Keratinocyte (primary cell): ENCODE measurements at regions not wholly inside any gene's neighbourhood (a gene's known extent, or its start where the extent isn't known, plus 50 kb on each side); places are given as distances from the start of the nearest gene placed in this dataset.

Experiments
- CTCF ChIP-seq, 3 experiments: IDR thresholded peaks in 1 of 3; conservative IDR thresholded peaks in 1 of 3; optimal IDR thresholded peaks in 1 of 3; 2 replicates in 2 of 3; 3 replicates in 1 of 3; pipeline versions ENCODE3 to v1.5.1; 2011; ENCODE audit warnings: low read length in 3 of 3, mild to moderate bottlenecking in 3 of 3, moderate library complexity in 2 of 3, control low read depth in 1 of 3, inconsistent platforms in 1 of 3; ENCODE audit not compliant: insufficient read depth in 2 of 3; ENCODE audit errors: extremely low read depth in 1 of 3
- EZH2 ChIP-seq: IDR thresholded peaks from one replicate; pipeline ENCODE4 v1.6.1; 2012; ENCODE audit warnings: inconsistent platforms, mild to moderate bottlenecking, low read length, moderate library complexity

GRCh38 chr5:29654954-29655353, 1538.5 kb upstream of the CDH6 start:
- TF ChIP-seq CTCF (optimal IDR thresholded peaks at IDR 0.05 in 1 of 3, IDR thresholded peaks at IDR 0.05 in 1 of 3, conservative IDR thresholded peaks at IDR 0.05 in 1 of 3; ENCODE audit: extremely low read depth in 1 of 3, insufficient read depth in 2 of 3, low read length in 3 of 3): no peak
- TF ChIP-seq EZH2: no peak
